Esophagus muscularis mucosa (tissue), 4 donors: ENCODE measurements at regions not wholly inside any gene's neighbourhood (a gene's known extent, or its start where the extent isn't known, plus 50 kb on each side); places are given as distances from the start of the nearest gene placed in this dataset.

ENCODE experiments used
- DNase-seq: peaks from one replicate; pipeline ENCODE4 v3.0.0-alpha.2; 2017; ENCODE audit errors: extremely low spot score
- H3K27ac ChIP-seq, 4 donors: fragments of 200-600 bp; sonication (generic); replicated peaks in 1 of 4; 1 replicate in 3 of 4; 2 replicates in 1 of 4; pipeline ENCODE4 v1.5.1; 2016 to 2019; ENCODE audit warnings: mild to moderate bottlenecking in 1 of 4
- H3K27me3 ChIP-seq, 4 donors: fragments of 200-600 bp; sonication (generic); one replicate each; pipeline versions ENCODE4 v1.5.1 to v1.6.0; 2016 to 2019
- H3K36me3 ChIP-seq, 4 donors: fragments of 200-600 bp; sonication (generic); one replicate each; pipeline ENCODE4 v1.5.1; 2016 to 2019
- H3K4me1 ChIP-seq, 4 donors: fragments of 200-600 bp; sonication (generic); one replicate each; pipeline ENCODE4 v1.5.1; 2016 to 2019
- H3K4me3 ChIP-seq, 4 donors: fragments of 200-600 bp; sonication (generic); 1 replicate in 2 of 4; 2 replicates in 2 of 4; pipeline ENCODE4 v1.5.1; 2016 to 2019; ENCODE audit warnings: mild to moderate bottlenecking in 4 of 4, moderate library complexity in 1 of 4
- H3K9me3 ChIP-seq, 4 donors: fragments of 200-600 bp; sonication (generic); 1 replicate in 3 of 4; 2 replicates in 1 of 4; pipeline ENCODE4 v1.5.1; 2016 to 2019
- CTCF ChIP-seq, 3 experiments: fragments of 200-600 bp in 2 of 3; fragments of 450-650 bp in 1 of 3; sonication (generic) in 2 of 3; IDR thresholded peaks; one replicate each; pipeline ENCODE4 v1.5.1; 2017 to 2019; ENCODE audit warnings: antibody characterized with exemption in 3 of 3, mild to moderate bottlenecking in 2 of 3, moderate library complexity in 1 of 3
- EP300 ChIP-seq: sonication (generic); formaldehyde crosslinking; IDR thresholded peaks from one replicate; pipeline ENCODE4 v1.6.1; 2017; ENCODE audit warnings: antibody characterized with exemption
- POLR2A ChIP-seq: fragments of 450-650 bp; IDR thresholded peaks from one replicate; pipeline ENCODE4 v1.6.1; 2017; ENCODE audit warnings: antibody characterized with exemption, moderate library complexity, mild to moderate bottlenecking, low read depth
- POLR2AphosphoS5 ChIP-seq, 2 donors: sonication (generic); formaldehyde crosslinking; IDR thresholded peaks; one replicate each; pipeline ENCODE4 v1.6.1; 2017; ENCODE audit warnings: antibody characterized with exemption in 2 of 2
- WGBS: methylation state at CpG from one replicate; pipeline ENCODE4 v1.1.5; 2018; 5-methylcytosine and 5-hydroxymethylcytosine counted together
- intact Hi-C: fragments of 100-400 bp; cut with DNase I; formaldehyde crosslinking; loops from one replicate; pipeline ENCODE4 v1.15.1; 2023

DNA sequence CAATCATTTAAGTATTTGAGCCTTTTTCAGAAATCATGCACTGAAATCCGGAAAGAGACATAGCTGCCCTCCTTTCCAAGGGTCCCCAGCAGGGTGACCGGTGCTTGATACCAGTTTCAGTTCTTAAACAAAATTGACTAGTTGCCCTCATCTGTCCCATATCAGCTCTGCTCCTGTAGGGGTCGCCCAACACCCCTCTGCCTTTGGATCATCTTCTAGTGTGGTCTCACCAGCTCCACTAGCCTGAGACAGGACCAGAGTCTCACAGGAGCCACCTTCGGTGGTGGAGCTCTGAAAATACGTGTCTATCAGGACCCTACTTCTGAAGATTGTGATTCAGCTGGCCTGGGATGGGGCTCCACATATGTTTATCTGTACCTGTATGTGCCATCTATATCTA is 428.2 kb downstream of the ENC1 start:
- no peaks in the 10 kb centered on the region for H3K9me3 ChIP-seq
- no peak overlapping the region for H3K27ac ChIP-seq
- H3K27me3 ChIP-seq, result no peaks in the 10 kb centered on the region
- intact Hi-C loops, result no loop called here
- H3K36me3 ChIP-seq, result no peaks in the 10 kb centered on the region
- TF ChIP-seq POLR2A (no peak), EP300 (no peak), CTCF (IDR thresholded peaks at IDR 0.05) (no peak), POLR2AphosphoS5 (IDR thresholded peaks at IDR 0.05) (no peak)
- H3K4me3 ChIP-seq, result no peak overlapping the region
- 85% methylated on average over 5 of the region's 5 CpGs for WGBS
- peak; percentile 55 for DNase-seq
- no peaks in the 10 kb centered on the region for H3K4me1 ChIP-seq

DNA sequence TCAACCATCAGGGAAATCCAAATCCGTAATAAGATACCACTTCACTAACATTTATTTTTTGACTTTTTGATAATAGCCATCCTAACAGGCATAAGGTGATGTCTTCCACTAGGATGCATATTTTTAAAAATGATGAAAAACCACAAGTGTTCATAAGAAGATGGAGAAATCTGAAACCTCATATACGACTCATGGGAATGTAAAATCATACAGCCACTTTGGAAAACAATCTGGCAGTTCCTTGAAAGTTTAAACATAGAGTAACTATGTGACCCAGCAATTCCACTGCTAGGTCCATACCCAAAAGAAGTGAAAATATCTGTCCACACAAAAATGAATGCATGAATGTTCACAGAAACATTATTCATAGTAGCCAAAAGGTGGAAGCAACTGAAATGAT is 431.0 kb downstream of the ENC1 start:
- TF ChIP-seq EP300 (no peak), POLR2AphosphoS5 (IDR thresholded peaks at IDR 0.05) (no peak), POLR2A (no peak), CTCF (IDR thresholded peaks at IDR 0.05) (no peak)
- H3K4me1 ChIP-seq, result peaks cover 8 to 18% (median 16%) of the 10 kb centered on the region in 4 donors
- no peak for DNase-seq
- no peaks in the 10 kb centered on the region for H3K27me3 ChIP-seq
- intact Hi-C loops, result no loop called here
- WGBS, result 88% methylated on average over 2 of the region's 2 CpGs
- no peaks in the 10 kb centered on the region for H3K36me3 ChIP-seq
- no peak overlapping the region for H3K4me3 ChIP-seq
- H3K27ac ChIP-seq, result no peak overlapping the region
- no peaks in the 10 kb centered on the region for H3K9me3 ChIP-seq

- no peak for TF ChIP-seq POLR2AphosphoS5 (IDR thresholded peaks at IDR 0.05)
- TF ChIP-seq POLR2A, result no peak
- no peak for TF ChIP-seq EP300
- no peak for TF ChIP-seq CTCF (IDR thresholded peaks at IDR 0.05)
- peak; percentile 86 for DNase-seq
- Histone ChIP-seq H3K4me1 (peaks cover 8 to 18% (median 16%) of the 10 kb centered on the region in 4 donors), H3K27ac (peak overlapping the region in 1 of 4 donors; percentile 20), H3K36me3 (no peaks in the 10 kb centered on the region), H3K4me3 (no peak overlapping the region), H3K9me3 (no peaks in the 10 kb centered on the region), H3K27me3 (no peaks in the 10 kb centered on the region)
- intact Hi-C loops, result no loop called here
- 60% methylated on average over 12 of the region's 12 CpGs for WGBS
These were observed 433.7 kb downstream of the ENC1 start for GRCh38 chr5:74206579-74207550.

GRCh38 chr5:74205767-74206578 is 434.6 kb downstream of the ENC1 start:
- no peaks in the 10 kb centered on the region for H3K36me3 ChIP-seq
- H3K9me3 ChIP-seq, result no peaks in the 10 kb centered on the region
- WGBS, result 50% methylated on average over 6 of the region's 6 CpGs
- no peak for DNase-seq
- no peak overlapping the region for H3K4me3 ChIP-seq
- intact Hi-C loops, result no loop called here
- TF ChIP-seq EP300, result no peak
- TF ChIP-seq POLR2A, result no peak
- TF ChIP-seq CTCF (IDR thresholded peaks at IDR 0.05), result no peak
- no peak for TF ChIP-seq POLR2AphosphoS5 (IDR thresholded peaks at IDR 0.05)
- peaks cover 12 to 22% (median 17%) of the 10 kb centered on the region in 4 donors for H3K4me1 ChIP-seq
- H3K27me3 ChIP-seq, result no peaks in the 10 kb centered on the region
- peak overlapping the region in 1 of 4 donors; percentile 20 for H3K27ac ChIP-seq
